ENCODE measurements at regions not wholly inside any gene's neighbourhood (a gene's known extent, or its start where the extent isn't known, plus 50 kb on each side); places are given as distances from the start of the nearest gene placed in this dataset.
"Not testable (repeated sequence)": the region's sequence is repeated elsewhere in the genome, so short reads cannot be mapped to it uniquely, and the experiment has no call there.

GRCh38 chr2:144912206-144912605, 392.3 kb upstream of the ZEB2 start:
- no peaks in the 10 kb centered on the region for H3K79me2 ChIP-seq
- H3K4me1 ChIP-seq: no peaks in the 10 kb centered on the region
- no peak overlapping the region for H3K4me3 ChIP-seq (ENCODE audit: low read depth, low read length)
- no peak overlapping the region for H2AFZ ChIP-seq
- no peak overlapping the region for H3K27ac ChIP-seq
- H3K4me2 ChIP-seq (ENCODE audit: low read length): no peak overlapping the region
- no peaks in the 10 kb centered on the region for H3K27me3 ChIP-seq (ENCODE audit: control insufficient read depth, insufficient read depth, low read length)
- H3K9me3 ChIP-seq (ENCODE audit: control insufficient read depth, low read length): no peaks in the 10 kb centered on the region
- no peaks in the 10 kb centered on the region for H3K36me3 ChIP-seq (ENCODE audit: control insufficient read depth, insufficient read depth, low read length)
- no peak for TF ChIP-seq CTCF (IDR thresholded peaks at IDR 0.05)
- no peak overlapping the region for H3K9ac ChIP-seq

DNA sequence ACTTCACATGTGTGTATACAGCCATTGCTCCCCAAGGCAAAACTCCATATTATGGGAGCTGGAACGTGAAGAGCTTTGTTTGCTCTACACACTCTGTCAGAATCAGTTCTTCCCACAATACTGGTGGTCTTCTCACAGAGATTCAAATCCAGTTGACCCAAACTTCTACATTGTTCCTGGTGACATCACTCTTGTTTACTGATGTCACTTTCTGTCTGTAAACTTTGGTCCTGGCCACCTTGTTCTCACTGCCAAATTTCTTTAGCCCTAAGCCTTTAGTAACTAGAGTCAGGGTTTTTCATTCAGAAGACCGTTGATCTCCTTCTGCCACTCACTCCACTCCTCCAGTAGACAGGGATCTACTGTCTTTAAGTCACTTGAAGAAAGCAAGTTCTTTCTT, 386.0 kb upstream of the ZEB2 start:
- Histone ChIP-seq H3K4me3 (ENCODE audit: low read depth, low read length) (no peak overlapping the region), H3K79me2 (no peaks in the 10 kb centered on the region), H3K36me3 (ENCODE audit: control insufficient read depth, insufficient read depth, low read length) (no peaks in the 10 kb centered on the region), H3K27ac (no peak overlapping the region), H3K4me2 (ENCODE audit: low read length) (no peak overlapping the region), H2AFZ (no peak overlapping the region), H3K27me3 (ENCODE audit: control insufficient read depth, insufficient read depth, low read length) (no peaks in the 10 kb centered on the region), H3K9ac (no peak overlapping the region), H3K4me1 (no peaks in the 10 kb centered on the region), H3K9me3 (ENCODE audit: control insufficient read depth, low read length) (no peaks in the 10 kb centered on the region)
- no peak for TF ChIP-seq CTCF (IDR thresholded peaks at IDR 0.05)

DNA sequence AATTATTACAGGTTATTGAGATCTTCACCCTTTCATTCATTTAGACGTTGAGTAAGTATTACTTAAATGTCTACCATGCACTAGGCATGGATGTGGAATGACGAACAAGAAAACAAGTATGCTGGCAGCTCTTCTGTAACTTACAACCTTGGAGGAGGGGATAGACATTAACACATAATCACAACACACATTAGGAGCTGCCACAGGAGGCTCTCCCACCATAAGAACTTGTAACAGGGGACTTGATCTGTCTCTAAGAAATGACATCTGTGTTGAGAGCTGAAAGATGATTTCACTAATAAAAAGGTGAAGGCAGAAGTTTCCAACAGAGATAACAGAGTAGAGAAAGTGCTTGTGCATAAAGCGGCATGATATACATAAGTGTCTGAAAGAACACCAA, 384.7 kb upstream of the ZEB2 start:
- H3K4me2 ChIP-seq (ENCODE audit: low read length): no peak overlapping the region
- H3K4me1 ChIP-seq: no peaks in the 10 kb centered on the region
- no peaks in the 10 kb centered on the region for H3K36me3 ChIP-seq (ENCODE audit: control insufficient read depth, insufficient read depth, low read length)
- no peaks in the 10 kb centered on the region for H3K27me3 ChIP-seq (ENCODE audit: control insufficient read depth, insufficient read depth, low read length)
- H3K9ac ChIP-seq: no peak overlapping the region
- H3K27ac ChIP-seq: no peak overlapping the region
- TF ChIP-seq CTCF (IDR thresholded peaks at IDR 0.05): no peak
- no peaks in the 10 kb centered on the region for H3K9me3 ChIP-seq (ENCODE audit: control insufficient read depth, low read length)
- H2AFZ ChIP-seq: no peak overlapping the region
- no peaks in the 10 kb centered on the region for H3K79me2 ChIP-seq
- no peak overlapping the region for H3K4me3 ChIP-seq (ENCODE audit: low read depth, low read length)

DNA sequence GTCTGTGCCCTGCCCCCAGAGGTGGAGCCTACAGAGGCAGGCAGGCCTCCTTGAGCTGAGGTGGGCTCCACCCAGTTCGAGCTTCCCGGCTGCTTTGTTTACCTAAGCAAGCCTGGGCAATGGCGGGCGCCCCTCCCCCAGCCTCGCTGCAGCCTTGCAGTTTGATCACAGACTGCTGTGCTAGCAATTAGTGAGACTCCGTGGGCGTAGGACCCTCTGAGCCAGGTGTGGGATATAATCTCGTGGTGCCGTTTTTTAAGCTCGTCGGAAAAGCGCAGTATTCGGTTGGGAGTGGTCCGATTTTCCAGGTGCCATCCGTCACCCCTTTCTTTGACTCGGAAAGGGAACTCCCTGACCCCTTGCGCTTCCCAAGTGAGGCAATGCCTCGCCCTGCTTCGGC, 383.1 kb upstream of the ZEB2 start:
- H3K9me3 ChIP-seq (ENCODE audit: control insufficient read depth, low read length); H3K9ac ChIP-seq; H2AFZ ChIP-seq; H3K4me1 ChIP-seq; H3K27me3 ChIP-seq (ENCODE audit: control insufficient read depth, insufficient read depth, low read length); H3K4me2 ChIP-seq (ENCODE audit: low read length); H3K79me2 ChIP-seq; H3K36me3 ChIP-seq (ENCODE audit: control insufficient read depth, insufficient read depth, low read length); H3K27ac ChIP-seq; H3K4me3 ChIP-seq (ENCODE audit: low read depth, low read length): not testable (repeated sequence)

GRCh38 chr2:144901386-144901785, 381.5 kb upstream of the ZEB2 start:
- not testable (repeated sequence) for H3K4me1 ChIP-seq; H3K27ac ChIP-seq; H3K9me3 ChIP-seq (ENCODE audit: control insufficient read depth, low read length); H3K27me3 ChIP-seq (ENCODE audit: control insufficient read depth, insufficient read depth, low read length); H3K4me2 ChIP-seq (ENCODE audit: low read length); H3K36me3 ChIP-seq (ENCODE audit: control insufficient read depth, insufficient read depth, low read length); H3K79me2 ChIP-seq; H3K4me3 ChIP-seq (ENCODE audit: low read depth, low read length); H2AFZ ChIP-seq; H3K9ac ChIP-seq

DNA sequence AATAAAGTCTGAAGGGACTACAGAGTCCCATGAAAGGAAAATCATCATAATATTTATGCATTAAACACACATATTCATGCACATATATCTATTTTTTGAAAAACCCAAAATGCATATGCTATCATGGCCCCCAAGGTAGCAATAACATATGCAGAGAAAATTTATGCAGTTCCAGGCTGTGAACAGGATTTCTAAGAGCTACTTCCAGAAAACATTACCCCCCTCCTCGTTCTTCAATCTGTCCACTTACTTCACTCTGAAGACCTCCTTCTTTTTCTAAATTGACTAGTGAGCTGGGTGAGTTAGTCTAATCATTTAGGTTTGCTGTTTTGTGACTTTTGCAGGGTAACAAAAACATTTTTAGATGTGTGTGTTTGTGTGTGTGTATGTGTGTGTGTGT, 376.4 kb upstream of the ZEB2 start:
- no peaks in the 10 kb centered on the region for H3K27me3 ChIP-seq (ENCODE audit: control insufficient read depth, insufficient read depth, low read length)
- no peaks in the 10 kb centered on the region for H3K9me3 ChIP-seq (ENCODE audit: control insufficient read depth, low read length)
- no peak overlapping the region for H3K4me2 ChIP-seq (ENCODE audit: low read length)
- H3K79me2 ChIP-seq: no peaks in the 10 kb centered on the region
- no peaks in the 10 kb centered on the region for H3K36me3 ChIP-seq (ENCODE audit: control insufficient read depth, insufficient read depth, low read length)
- no peak overlapping the region for H2AFZ ChIP-seq
- no peak for TF ChIP-seq CTCF (IDR thresholded peaks at IDR 0.05)
- H3K4me3 ChIP-seq (ENCODE audit: low read depth, low read length): no peak overlapping the region
- H3K4me1 ChIP-seq: no peaks in the 10 kb centered on the region
- H3K27ac ChIP-seq: no peak overlapping the region
- H3K9ac ChIP-seq: no peak overlapping the region

Data from parathyroid adenoma (tissue), 2 donors.